ENCODE measurements at regions not wholly inside any gene's neighbourhood (a gene's known extent, or its start where the extent isn't known, plus 50 kb on each side); places are given as distances from the start of the nearest gene placed in this dataset.
"Not testable (repeated sequence)": the region's sequence is repeated elsewhere in the genome, so short reads cannot be mapped to it uniquely, and the experiment has no call there.

DNA sequence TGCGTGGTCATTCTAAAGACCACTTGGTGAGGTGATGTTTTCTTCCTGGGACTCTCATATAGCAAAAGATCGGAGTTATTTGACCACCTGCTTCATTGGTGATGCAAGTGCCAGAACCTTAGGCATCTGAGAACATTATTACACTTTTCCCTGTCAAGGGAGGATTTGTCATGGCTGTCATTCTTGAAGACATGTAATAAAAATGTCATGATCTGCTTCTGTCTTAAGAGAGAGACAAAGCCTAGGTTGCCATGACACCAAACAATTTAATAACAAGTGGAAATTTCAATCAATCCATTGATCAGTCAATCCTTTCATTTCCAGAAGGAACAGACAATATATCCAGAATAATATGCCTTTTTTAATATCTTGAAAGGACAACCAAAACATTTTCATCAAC lies 97.9 kb upstream of the OR13H1 start:
- FAIRE-seq (no peak), ATAC-seq (no peak), DNase-seq (no peak)
- Histone ChIP-seq H3K36me3 (no peaks in the 10 kb centered on the region), H3K9me3 (no peaks in the 10 kb centered on the region), H3K27ac (no peak overlapping the region), H3K4me1 (no peaks in the 10 kb centered on the region), H3K27me3 (peaks cover 0 to 5% (median 2%) of the 10 kb centered on the region in 4 donors), H3K4me3 (no peak overlapping the region)
- no peak for TF ChIP-seq CTCF (IDR thresholded peaks at IDR 0.05)
- intact Hi-C loops (cut with DNase I): no loop called here
- 38 to 50% methylated on average over 2 of the region's 2 CpGs for WGBS, 2 donors

- intact Hi-C loops (cut with DNase I); H3K4me1 ChIP-seq; DNase-seq; H3K27ac ChIP-seq; FAIRE-seq; H3K4me3 ChIP-seq; ATAC-seq; H3K9me3 ChIP-seq; H3K36me3 ChIP-seq: not testable (repeated sequence)
- WGBS, 2 donors: 65 to 66% methylated on average over 10 of the region's 10 CpGs
- peaks cover 0 to 15% (median 0%) of the 10 kb centered on the region in 4 donors for H3K27me3 ChIP-seq
These were observed 82.0 kb upstream of the OR13H1 start for GRCh38 chrX:131461855-131462254.

GRCh38 chrX:131473809-131474208 lies 70.1 kb upstream of the OR13H1 start:
- H3K4me3 ChIP-seq; intact Hi-C loops (cut with DNase I); ATAC-seq; H3K4me1 ChIP-seq; H3K9me3 ChIP-seq; H3K36me3 ChIP-seq; FAIRE-seq; DNase-seq; H3K27ac ChIP-seq: not testable (repeated sequence)
- WGBS, 2 donors: 27 to 41% methylated on average over 1 of the region's 1 CpG
- H3K27me3 ChIP-seq: peaks cover 0 to 15% (median 0%) of the 10 kb centered on the region in 4 donors

GRCh38 chrX:131477498-131477897 lies 66.4 kb upstream of the OR13H1 start:
- no peaks in the 10 kb centered on the region for H3K9me3 ChIP-seq
- 15 to 40% methylated on average over 1 of the region's 1 CpG for WGBS, 2 donors
- FAIRE-seq: no peak
- no peak overlapping the region for H3K27ac ChIP-seq
- peaks cover 0 to 15% (median 0%) of the 10 kb centered on the region in 4 donors for H3K27me3 ChIP-seq
- no peaks in the 10 kb centered on the region for H3K4me1 ChIP-seq
- no peak for DNase-seq
- no peak overlapping the region for H3K4me3 ChIP-seq
- ATAC-seq: no peak
- intact Hi-C loops (cut with DNase I): no loop called here
- H3K36me3 ChIP-seq: no peaks in the 10 kb centered on the region
- no peak for TF ChIP-seq CTCF (IDR thresholded peaks at IDR 0.05)
